HEK293T (cell line): ENCODE measurements at regions not wholly inside any gene's neighbourhood (a gene's known extent, or its start where the extent isn't known, plus 50 kb on each side); places are given as distances from the start of the nearest gene placed in this dataset.

Source experiments
- CTCF ChIA-PET: fragments of 350-600 bp; formaldehyde crosslinking; extraction: SDS; loops from one replicate; lab custom pipeline; 2021; ENCODE audit warnings: antibody characterized with exemption, inconsistent platforms; lab: Yijun Ruan, JAX
- POLR2A ChIA-PET: fragments of 350-600 bp; formaldehyde crosslinking; extraction: SDS; loops from one replicate; lab custom pipeline; 2020; ENCODE audit warnings: antibody characterized with exemption, inconsistent platforms; lab: Yijun Ruan, JAX
- DNase-seq: peaks from one replicate; pipeline ENCODE4 v3.0.0; 2012; ENCODE audit warnings: mixed read lengths; ENCODE audit errors: extremely low spot score
- ARNT ChIP-seq: fragments of 450-650 bp; IDR thresholded peaks from 2 replicates; pipeline ENCODE4 v1.6.1; 2017; ENCODE audit warnings: mild to moderate bottlenecking
- BHLHE40 ChIP-seq: fragments of 450-650 bp; IDR thresholded peaks from 2 replicates; pipeline ENCODE4 v1.6.1; 2016; ENCODE audit warnings: mild to moderate bottlenecking, moderate library complexity, borderline replicate concordance
- CTBP1 ChIP-seq: fragments of 450-650 bp; IDR thresholded peaks from 2 replicates; pipeline ENCODE4 v1.6.1; 2016; ENCODE audit warnings: borderline replicate concordance
- ELF4 ChIP-seq: fragments of 450-650 bp; IDR thresholded peaks from 2 replicates; pipeline ENCODE4 v1.6.1; 2017; ENCODE audit warnings: antibody characterized with exemption
- FOXA1 ChIP-seq: fragments of 450-650 bp; IDR thresholded peaks from 2 replicates; pipeline ENCODE4 v1.6.1; 2016; ENCODE audit warnings: mild to moderate bottlenecking
- FOXK2 ChIP-seq: fragments of 450-650 bp; IDR thresholded peaks from 2 replicates; pipeline ENCODE4 v1.6.1; 2016; ENCODE audit warnings: mild to moderate bottlenecking
- FOXM1 ChIP-seq: fragments of 450-650 bp; IDR thresholded peaks from 2 replicates; pipeline ENCODE4 v1.6.1; 2017; ENCODE audit warnings: mild to moderate bottlenecking, borderline replicate concordance
- HDGF ChIP-seq: fragments of 450-650 bp; IDR thresholded peaks from 2 replicates; pipeline ENCODE4 v1.6.1; 2017; ENCODE audit warnings: antibody characterized with exemption, borderline replicate concordance
- L3MBTL2 ChIP-seq: fragments of 450-650 bp; conservative IDR thresholded peaks from 2 replicates; pipeline ENCODE4 v1.6.1; 2016; ENCODE audit warnings: mild to moderate bottlenecking
- LEF1 ChIP-seq: fragments of 450-650 bp; IDR thresholded peaks from 2 replicates; pipeline ENCODE4 v1.6.1; 2017; ENCODE audit warnings: mild to moderate bottlenecking, borderline replicate concordance
- NFRKB ChIP-seq: fragments of 450-650 bp; IDR thresholded peaks from 2 replicates; pipeline ENCODE4 v1.6.1; 2016; ENCODE audit warnings: mild to moderate bottlenecking, moderate library complexity
- SP1 ChIP-seq: fragments of 450-650 bp; IDR thresholded peaks from 2 replicates; pipeline ENCODE4 v1.6.1; 2017
- SUZ12 ChIP-seq: fragments of 450-650 bp; IDR thresholded peaks from 2 replicates; pipeline ENCODE4 v1.6.1; 2016; ENCODE audit warnings: mild to moderate bottlenecking
- TARDBP ChIP-seq: fragments of 450-650 bp; IDR thresholded peaks from 2 replicates; pipeline ENCODE4 v1.6.1; 2016
- ZNF384 ChIP-seq: fragments of 450-650 bp; IDR thresholded peaks from 2 replicates; pipeline ENCODE4 v1.6.1; 2016
- TF ChIP-seq, protein P1 (sequence below): fragments of 450-650 bp; IDR thresholded peaks from 2 replicates; pipeline ENCODE4 v1.6.1; 2016

DNA sequence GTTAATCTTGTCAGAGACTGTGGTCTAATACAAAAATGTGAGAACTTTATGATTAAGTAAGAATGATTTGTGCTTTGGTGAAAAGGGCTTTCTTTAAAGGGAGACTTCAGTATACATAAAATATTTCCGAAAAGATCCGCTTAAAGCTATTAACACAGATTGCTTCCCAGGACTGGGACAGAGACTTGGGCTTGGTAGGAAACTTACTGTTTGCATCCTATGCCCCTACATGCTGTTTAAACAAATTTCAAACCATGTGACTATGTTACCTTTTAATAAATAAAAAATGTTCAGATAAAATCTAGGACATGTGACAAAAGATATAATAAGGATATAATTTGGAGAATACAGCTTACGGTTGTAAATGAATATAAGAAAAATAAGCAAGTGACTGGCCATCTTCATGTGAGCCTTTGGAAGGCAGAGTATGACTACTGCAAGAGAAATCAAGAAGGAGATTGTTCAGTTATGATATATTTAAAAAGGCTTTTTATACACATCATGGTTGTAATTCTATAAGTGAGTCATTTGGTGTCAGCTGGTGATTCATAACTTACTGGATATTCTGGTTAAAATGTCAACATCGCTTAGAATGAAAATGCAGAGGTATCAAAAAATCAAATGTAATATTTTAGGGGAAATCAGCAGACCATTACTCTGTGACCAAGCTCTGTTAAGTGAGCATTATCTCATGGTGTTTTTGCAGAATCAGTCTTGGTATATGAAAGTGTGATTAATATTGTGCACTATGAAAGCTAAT, 234.7 kb upstream of the E2F7 start:
- ChIA-PET CTCF (no interaction called here), POLR2A (no interaction called here)
- no peak for DNase-seq
- TF ChIP-seq SUZ12 (no peak), NFRKB (no peak), ZNF384 (no peak), L3MBTL2 (no peak), FOXA1 (no peak), TARDBP (no peak), HDGF (no peak), BHLHE40 (no peak), LEF1 (no peak), FOXM1 (no peak), ARNT (no peak), SP1 (no peak)
- TF ChIP-seq, protein P1, sequence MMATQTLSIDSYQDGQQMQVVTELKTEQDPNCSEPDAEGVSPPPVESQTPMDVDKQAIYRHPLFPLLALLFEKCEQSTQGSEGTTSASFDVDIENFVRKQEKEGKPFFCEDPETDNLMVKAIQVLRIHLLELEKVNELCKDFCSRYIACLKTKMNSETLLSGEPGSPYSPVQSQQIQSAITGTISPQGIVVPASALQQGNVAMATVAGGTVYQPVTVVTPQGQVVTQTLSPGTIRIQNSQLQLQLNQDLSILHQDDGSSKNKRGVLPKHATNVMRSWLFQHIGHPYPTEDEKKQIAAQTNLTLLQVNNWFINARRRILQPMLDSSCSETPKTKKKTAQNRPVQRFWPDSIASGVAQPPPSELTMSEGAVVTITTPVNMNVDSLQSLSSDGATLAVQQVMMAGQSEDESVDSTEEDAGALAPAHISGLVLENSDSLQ, result no peak

DNA sequence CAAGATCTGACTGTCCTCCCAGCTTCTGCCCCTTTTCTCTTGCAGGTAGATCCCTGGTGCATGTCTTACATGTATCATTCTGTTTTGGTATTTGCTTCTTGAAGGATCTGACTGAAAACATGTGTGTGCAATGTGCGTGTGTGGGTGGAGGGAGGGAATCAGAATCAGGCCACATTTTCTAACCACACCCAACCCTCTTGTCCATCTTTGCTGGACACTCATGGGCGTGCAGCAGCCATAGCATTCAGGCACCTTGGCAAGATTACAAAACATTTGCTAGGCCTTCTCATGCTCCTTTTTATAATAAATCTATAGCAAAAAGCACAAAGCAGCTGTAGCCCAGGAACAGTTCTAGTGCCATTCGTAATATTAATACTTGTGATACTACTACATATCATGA, 233.6 kb upstream of the E2F7 start:
- TF ChIP-seq NFRKB (no peak), L3MBTL2 (no peak), ELF4 (no peak), HDGF (no peak), ARNT (no peak), SUZ12 (no peak), SP1 (no peak), CTBP1 (no peak), BHLHE40 (no peak), TARDBP (no peak)
- TF ChIP-seq, protein P1, result no peak
- ChIA-PET POLR2A (no interaction called here), CTCF (no interaction called here)
- no peak for DNase-seq

DNA sequence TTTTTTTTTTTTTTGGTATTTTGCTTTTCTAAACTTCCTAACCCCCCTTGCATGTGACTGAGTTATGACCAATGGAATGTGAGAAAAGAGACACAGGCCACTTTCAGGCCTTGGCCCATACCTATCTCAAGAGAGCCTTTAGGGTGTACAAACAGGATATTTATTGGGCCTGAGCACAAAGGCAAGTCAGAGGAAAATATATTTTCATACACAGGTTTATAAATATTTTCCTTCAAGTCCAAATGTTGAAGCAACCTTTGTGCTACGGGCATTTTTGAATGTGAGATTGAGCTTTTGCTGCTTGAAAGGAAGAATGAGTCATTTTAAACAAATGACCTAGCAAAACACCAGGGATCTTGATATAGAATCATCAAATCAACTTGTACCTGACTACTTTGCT, 228.6 kb upstream of the E2F7 start:
- no peak for DNase-seq
- ChIA-PET POLR2A (no interaction called here), CTCF (no interaction called here)
- TF ChIP-seq FOXK2, result no peak
- no peak for TF ChIP-seq FOXM1
- TF ChIP-seq BHLHE40, result no peak
- TF ChIP-seq SP1, result no peak
- TF ChIP-seq CTBP1, result no peak
- TF ChIP-seq HDGF, result no peak
- no peak for TF ChIP-seq LEF1
- no peak for TF ChIP-seq TARDBP
- TF ChIP-seq, protein P1, result no peak

DNA sequence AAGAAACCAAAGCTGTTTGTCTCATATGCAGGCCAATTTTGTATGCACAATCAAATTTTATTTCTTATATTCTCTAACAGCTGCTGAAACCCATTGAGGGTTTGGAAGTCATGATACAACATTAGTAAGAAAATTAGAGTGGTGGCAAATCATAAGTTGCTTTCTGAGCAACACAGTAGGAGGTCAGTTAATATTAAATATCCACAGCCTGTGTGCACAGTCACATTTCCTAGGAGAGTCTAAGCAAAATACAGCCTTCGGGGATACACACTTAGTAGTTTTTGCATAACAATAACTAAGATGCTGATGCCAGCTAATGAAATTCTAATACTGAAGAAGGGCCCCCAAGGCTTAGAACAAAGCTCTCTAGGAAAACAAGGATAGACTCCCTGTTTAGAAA, 209.6 kb upstream of the E2F7 start:
- CTCF ChIA-PET, result no interaction called here
- no peak for DNase-seq
- TF ChIP-seq CTBP1 (no peak), SP1 (no peak), L3MBTL2 (no peak), ZNF384 (no peak), BHLHE40 (no peak), ARNT (no peak), SUZ12 (no peak), FOXK2 (no peak)
- POLR2A ChIA-PET, result no interaction called here

DNA sequence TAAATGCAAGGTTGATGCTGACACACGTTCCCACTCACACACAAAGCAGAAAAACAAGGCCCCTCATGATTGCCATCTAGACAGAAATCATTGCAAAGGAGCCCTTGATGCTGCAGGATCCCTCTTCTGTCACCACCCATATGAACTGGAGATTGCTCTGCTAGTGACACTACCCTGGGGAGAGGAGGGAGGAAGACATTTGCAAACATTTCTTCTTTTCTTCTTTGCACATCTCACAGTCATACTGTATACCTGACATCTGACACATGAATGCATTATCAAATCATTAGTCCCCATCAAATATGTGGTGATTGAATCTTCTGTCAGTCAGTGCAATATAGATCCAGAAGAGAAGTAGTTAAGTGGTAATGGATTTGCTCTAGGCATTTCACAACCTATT, 208.5 kb upstream of the E2F7 start:
- CTCF ChIA-PET, result no interaction called here
- POLR2A ChIA-PET, result no interaction called here
- DNase-seq, result no peak
- no peak for TF ChIP-seq SP1
- no peak for TF ChIP-seq FOXA1
- TF ChIP-seq NFRKB, result no peak
- no peak for TF ChIP-seq L3MBTL2
- TF ChIP-seq, protein P1, result no peak
- TF ChIP-seq CTBP1, result no peak
- TF ChIP-seq SUZ12, result no peak
- TF ChIP-seq LEF1, result no peak
- TF ChIP-seq HDGF, result no peak
- no peak for TF ChIP-seq FOXK2
- TF ChIP-seq BHLHE40, result no peak
- TF ChIP-seq ELF4, result no peak
- TF ChIP-seq TARDBP, result no peak
- no peak for TF ChIP-seq FOXM1

DNA sequence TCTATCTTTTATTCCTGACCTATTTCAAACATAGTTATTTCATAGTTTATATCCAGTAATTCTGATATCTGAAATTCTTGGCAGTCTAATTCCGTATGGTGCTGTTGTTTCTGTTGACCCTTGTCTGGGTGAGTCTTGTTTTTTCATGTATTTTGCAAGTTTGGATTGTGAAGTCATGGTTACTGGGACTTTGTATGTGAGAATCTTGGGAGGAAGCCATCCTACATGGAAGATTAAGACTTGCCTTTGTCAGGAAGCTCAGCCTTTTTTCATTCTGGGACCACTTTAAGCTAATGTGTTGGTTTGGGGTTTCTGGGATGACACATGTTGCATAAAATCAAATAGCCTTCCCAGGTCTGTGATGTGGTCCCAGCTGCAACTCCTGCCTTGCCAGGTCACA, 191.6 kb upstream of the E2F7 start:
- POLR2A ChIA-PET, result no interaction called here
- DNase-seq, result no peak
- CTCF ChIA-PET, result interaction anchor here (0.5 kb wide), 1 partner anchor 1486 kb away, joined by 3 read pairs; no protein-coding TSS in a partner anchor
- TF ChIP-seq L3MBTL2 (no peak), FOXK2 (no peak), LEF1 (no peak), NFRKB (no peak)
- TF ChIP-seq, protein P1, result no peak
